ENCODE measurements at regions not wholly inside any gene's neighbourhood (a gene's known extent, or its start where the extent isn't known, plus 50 kb on each side); places are given as distances from the start of the nearest gene placed in this dataset.

- peak; percentile 33 for DNase-seq (ENCODE audit: low read depth, low spot score)
- ChIA-PET POLR2A (interaction anchor here (0.7 kb wide), 1 partner anchor 174 kb away, joined by 4 read pairs; no protein-coding TSS in a partner anchor), CTCF (interaction anchor here (0.9 to 9.1 kb wide), 8 partner anchors 129 to 908 kb away, joined by 3 to 79 read pairs (median 32); partner anchors contain the start of gene GAS1)
- TF ChIP-seq CTCF (IDR thresholded peaks at IDR 0.05; ENCODE audit: insufficient read depth, low read length, missing control alignments) = no peak
- H3K4me3 ChIP-seq (ENCODE audit: low read depth, low read length) = no peak overlapping the region
Observed at GRCh38 chr9:87322840-87323635, 174.6 kb upstream of the DAPK1 start.

DNA sequence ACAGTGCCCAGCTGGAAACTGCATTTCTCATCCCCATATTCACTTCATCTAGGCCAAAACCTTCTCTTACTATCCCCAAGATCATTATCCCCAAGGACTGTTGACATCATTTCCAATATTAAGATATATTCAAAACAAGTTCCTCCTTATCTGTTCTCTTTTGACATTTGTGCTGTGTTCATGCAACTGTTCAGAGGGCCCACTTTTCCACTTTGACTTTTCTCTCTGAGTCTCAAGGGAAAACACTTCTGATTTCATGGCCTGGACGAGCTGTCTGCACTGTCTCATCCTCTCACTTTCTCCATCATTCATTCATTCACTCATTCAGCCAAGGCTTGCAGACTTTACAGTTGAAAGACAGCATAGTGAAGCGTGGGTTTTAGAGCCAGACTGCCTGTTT lies 173.7 kb upstream of the DAPK1 start:
- no peak for TF ChIP-seq CTCF (IDR thresholded peaks at IDR 0.05; ENCODE audit: insufficient read depth, low read length, missing control alignments)
- ChIA-PET POLR2A (no interaction called here), CTCF (interaction anchor here (0.6 to 9.1 kb wide), 24 partner anchors 9 to 908 kb away, joined by 3 to 79 read pairs (median 4); partner anchors contain the start of gene GAS1)
- DNase-seq (ENCODE audit: low read depth, low spot score) = no peak
- no peak overlapping the region for H3K4me3 ChIP-seq (ENCODE audit: low read depth, low read length)

GRCh38 chr9:87324613-87325194 lies 173.0 kb upstream of the DAPK1 start:
- POLR2A ChIA-PET = no interaction called here
- no peak for DNase-seq (ENCODE audit: low read depth, low spot score)
- CTCF ChIA-PET = interaction anchor here (0.6 to 9.1 kb wide), 56 partner anchors 8 to 916 kb away, joined by 3 to 79 read pairs (median 4); partner anchors contain the start of gene GAS1
- peak; percentile 48 for TF ChIP-seq CTCF (IDR thresholded peaks at IDR 0.05; ENCODE audit: insufficient read depth, low read length, missing control alignments)
- H3K4me3 ChIP-seq (ENCODE audit: low read depth, low read length) = no peak overlapping the region

GRCh38 chr9:87327575-87328125 lies 170.0 kb upstream of the DAPK1 start:
- no peak overlapping the region for H3K4me3 ChIP-seq (ENCODE audit: low read depth, low read length)
- TF ChIP-seq CTCF (IDR thresholded peaks at IDR 0.05; ENCODE audit: insufficient read depth, low read length, missing control alignments) = no peak
- ChIA-PET POLR2A (no interaction called here), CTCF (interaction anchor here (0.9 to 8.0 kb wide), 6 partner anchors 335 to 912 kb away, joined by 3 to 79 read pairs (median 6); partner anchors contain the start of gene GAS1)
- no peak for DNase-seq (ENCODE audit: low read depth, low spot score)

- DNase-seq (ENCODE audit: low read depth, low spot score) = no peak
- no peak for TF ChIP-seq CTCF (IDR thresholded peaks at IDR 0.05; ENCODE audit: insufficient read depth, low read length, missing control alignments)
- ChIA-PET CTCF (interaction anchor here (1.6 kb wide), 1 partner anchor 9 kb away, joined by 5 read pairs; no protein-coding TSS in a partner anchor), POLR2A (no interaction called here)
- H3K4me3 ChIP-seq (ENCODE audit: low read depth, low read length) = no peak overlapping the region
Observed at GRCh38 chr9:87333802-87334201, 163.9 kb upstream of the DAPK1 start.

- no peak for DNase-seq (ENCODE audit: low read depth, low spot score)
- no peak overlapping the region for H3K4me3 ChIP-seq (ENCODE audit: low read depth, low read length)
- TF ChIP-seq CTCF (IDR thresholded peaks at IDR 0.05; ENCODE audit: insufficient read depth, low read length, missing control alignments) = no peak
- POLR2A ChIA-PET = no interaction called here
- CTCF ChIA-PET = interaction anchor here (1.0 to 5.9 kb wide), 4 partner anchors 9 to 900 kb away, joined by 5 to 98 read pairs (median 10); no protein-coding TSS in a partner anchor
Observed at GRCh38 chr9:87334366-87334765, 163.3 kb upstream of the DAPK1 start.

Measured in AG04449 (cell line).